HEK293 (cell line): ENCODE measurements at regions not wholly inside any gene's neighbourhood (a gene's known extent, or its start where the extent isn't known, plus 50 kb on each side); places are given as distances from the start of the nearest gene placed in this dataset.

Experiments
- BCL11A ChIP-seq: fragments of 450-650 bp; formaldehyde crosslinking; IDR thresholded peaks from 2 replicates; pipeline ENCODE4 v1.5.1; 2016; ENCODE audit warnings: low read depth, missing biosample characterization, missing genetic modification characterization
- KLF16 ChIP-seq: fragments of 450-650 bp; formaldehyde crosslinking; IDR thresholded peaks from 2 replicates; pipeline ENCODE4 v1.5.1; 2017; ENCODE audit warnings: missing biosample characterization, missing genetic modification characterization
- PRDM6 ChIP-seq: fragments of 450-650 bp; formaldehyde crosslinking; IDR thresholded peaks from 2 replicates; pipeline ENCODE4 v1.5.1; 2017; ENCODE audit warnings: missing biosample characterization, missing genetic modification characterization
- ZFP69B ChIP-seq: fragments of 450-650 bp; formaldehyde crosslinking; IDR thresholded peaks from 2 replicates; pipeline ENCODE4 v1.5.1; 2016; ENCODE audit warnings: missing biosample characterization, missing genetic modification characterization
- ZNF518A ChIP-seq: fragments of 450-650 bp; formaldehyde crosslinking; conservative IDR thresholded peaks from 2 replicates; pipeline ENCODE4 v1.5.1; 2016; ENCODE audit warnings: low read depth, missing biosample characterization, missing genetic modification characterization
- TF ChIP-seq, protein P1 (sequence below): fragments of 450-650 bp; formaldehyde crosslinking; IDR thresholded peaks from 2 replicates; pipeline ENCODE4 v1.5.1; 2016; ENCODE audit warnings: missing biosample characterization, missing genetic modification characterization

- TF ChIP-seq ZNF518A (tag by site-specific recombination), result no peak
- TF ChIP-seq, protein P1, sequence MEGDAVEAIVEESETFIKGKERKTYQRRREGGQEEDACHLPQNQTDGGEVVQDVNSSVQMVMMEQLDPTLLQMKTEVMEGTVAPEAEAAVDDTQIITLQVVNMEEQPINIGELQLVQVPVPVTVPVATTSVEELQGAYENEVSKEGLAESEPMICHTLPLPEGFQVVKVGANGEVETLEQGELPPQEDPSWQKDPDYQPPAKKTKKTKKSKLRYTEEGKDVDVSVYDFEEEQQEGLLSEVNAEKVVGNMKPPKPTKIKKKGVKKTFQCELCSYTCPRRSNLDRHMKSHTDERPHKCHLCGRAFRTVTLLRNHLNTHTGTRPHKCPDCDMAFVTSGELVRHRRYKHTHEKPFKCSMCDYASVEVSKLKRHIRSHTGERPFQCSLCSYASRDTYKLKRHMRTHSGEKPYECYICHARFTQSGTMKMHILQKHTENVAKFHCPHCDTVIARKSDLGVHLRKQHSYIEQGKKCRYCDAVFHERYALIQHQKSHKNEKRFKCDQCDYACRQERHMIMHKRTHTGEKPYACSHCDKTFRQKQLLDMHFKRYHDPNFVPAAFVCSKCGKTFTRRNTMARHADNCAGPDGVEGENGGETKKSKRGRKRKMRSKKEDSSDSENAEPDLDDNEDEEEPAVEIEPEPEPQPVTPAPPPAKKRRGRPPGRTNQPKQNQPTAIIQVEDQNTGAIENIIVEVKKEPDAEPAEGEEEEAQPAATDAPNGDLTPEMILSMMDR (tag by site-specific recombination), result no peak
- TF ChIP-seq ZFP69B, result no peak
- no peak for TF ChIP-seq KLF16
- no peak for TF ChIP-seq BCL11A (tag by site-specific recombination)
- TF ChIP-seq PRDM6, result no peak
These were observed 102.6 kb downstream of the TMPRSS5 start for GRCh38 chr11:113603277-113604059.
